Activated CD8-positive, alpha-beta memory T cell treated with anti-CD3 and anti-CD28 coated beads for 36 hours (primary cell): ENCODE measurements at regions not wholly inside any gene's neighbourhood (a gene's known extent, or its start where the extent isn't known, plus 50 kb on each side); places are given as distances from the start of the nearest gene placed in this dataset.
"Not testable (repeated sequence)": the region's sequence is repeated elsewhere in the genome, so short reads cannot be mapped to it uniquely, and the experiment has no call there.

Experiments used
- CTCF ChIA-PET: fragments of 350-600 bp; sonication (Branson Sonifier 250); formaldehyde crosslinking; loops from one replicate; lab custom pipeline; 2021; ENCODE audit warnings: antibody characterized with exemption; lab: Charles Lee
- POLR2A ChIA-PET: fragments of 350-600 bp; sonication (Branson Sonifier 250); formaldehyde crosslinking; loops from one replicate; lab custom pipeline; 2021; ENCODE audit warnings: antibody characterized with exemption; lab: Charles Lee

DNA sequence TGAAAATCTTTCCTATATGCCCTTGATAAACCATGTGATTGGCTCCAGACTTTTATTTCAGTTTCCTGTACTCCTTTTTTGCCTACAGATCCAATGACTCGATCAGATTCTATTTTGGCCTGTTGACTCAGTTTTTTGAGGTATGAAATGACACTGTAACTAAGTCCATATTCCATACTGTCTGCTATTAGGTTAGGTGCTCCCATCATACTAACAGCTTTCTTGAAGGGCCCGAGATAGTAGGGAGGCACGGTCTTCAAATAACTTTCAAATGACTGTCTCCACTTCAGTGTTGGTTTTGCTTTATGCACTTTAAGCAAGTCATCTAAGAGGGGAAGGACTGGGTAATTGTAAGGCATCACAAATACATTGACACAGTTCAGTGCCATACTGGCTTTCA, 295.4 kb upstream of the DAB2 start:
- POLR2A ChIA-PET: no interaction called here
- CTCF ChIA-PET: no interaction called here

DNA sequence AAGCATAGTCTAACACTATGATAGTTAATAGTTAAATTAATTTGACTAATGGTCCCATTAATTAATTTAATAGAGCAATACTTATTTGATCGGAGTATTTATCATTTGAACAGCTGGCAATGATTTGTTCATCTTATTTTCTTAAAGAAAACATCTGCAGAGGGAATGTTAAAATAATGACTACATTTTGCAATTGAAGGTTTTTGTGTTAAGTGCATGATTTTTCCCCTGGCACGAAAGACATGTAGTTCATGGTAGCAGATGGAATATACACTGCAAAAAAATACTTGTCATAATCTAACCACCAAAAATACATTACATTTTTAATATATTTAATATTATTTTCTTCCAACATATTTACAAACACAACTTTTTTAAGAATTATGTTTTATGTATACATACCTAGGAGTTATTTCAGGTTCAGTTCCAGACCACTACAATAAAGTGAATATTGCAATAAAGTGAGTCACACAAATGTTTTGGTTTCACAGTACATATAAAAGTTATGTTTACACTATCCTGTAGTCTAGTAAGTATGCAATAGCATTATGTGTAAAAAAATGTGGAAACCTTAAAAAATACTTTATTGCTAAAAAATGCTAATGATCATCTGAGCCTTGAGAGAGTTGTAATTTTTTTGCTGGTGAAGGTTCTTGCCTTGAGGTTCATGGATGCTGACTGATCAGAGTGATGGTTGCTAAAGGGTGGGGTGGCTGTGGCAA, 292.6 kb upstream of the DAB2 start:
- ChIA-PET POLR2A (no interaction called here), CTCF (no interaction called here)

DNA sequence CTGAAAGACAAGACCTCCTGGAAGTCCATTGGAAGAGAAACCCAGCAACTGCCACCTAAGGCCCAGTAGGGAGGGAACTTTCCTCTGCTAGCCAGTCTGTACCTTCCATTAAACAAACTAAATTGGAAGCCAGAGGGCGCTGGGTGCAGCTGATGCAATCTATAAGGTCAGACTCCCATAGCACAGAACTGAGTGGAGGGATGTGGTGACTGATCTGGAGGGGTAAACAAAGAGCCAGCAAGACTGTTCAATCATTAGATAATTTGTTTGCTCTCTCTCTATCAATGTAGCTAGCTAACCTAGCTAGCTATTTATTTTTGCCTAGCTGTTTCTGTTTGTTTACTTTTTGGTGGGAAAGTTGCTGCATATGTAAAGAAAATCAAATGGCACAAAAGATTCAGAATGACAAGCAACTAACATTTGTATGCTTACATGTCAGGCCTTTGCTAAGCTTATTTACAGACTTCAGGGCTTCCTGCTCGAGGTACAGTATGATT, 291.8 kb upstream of the DAB2 start:
- ChIA-PET CTCF (no interaction called here), POLR2A (no interaction called here)

DNA sequence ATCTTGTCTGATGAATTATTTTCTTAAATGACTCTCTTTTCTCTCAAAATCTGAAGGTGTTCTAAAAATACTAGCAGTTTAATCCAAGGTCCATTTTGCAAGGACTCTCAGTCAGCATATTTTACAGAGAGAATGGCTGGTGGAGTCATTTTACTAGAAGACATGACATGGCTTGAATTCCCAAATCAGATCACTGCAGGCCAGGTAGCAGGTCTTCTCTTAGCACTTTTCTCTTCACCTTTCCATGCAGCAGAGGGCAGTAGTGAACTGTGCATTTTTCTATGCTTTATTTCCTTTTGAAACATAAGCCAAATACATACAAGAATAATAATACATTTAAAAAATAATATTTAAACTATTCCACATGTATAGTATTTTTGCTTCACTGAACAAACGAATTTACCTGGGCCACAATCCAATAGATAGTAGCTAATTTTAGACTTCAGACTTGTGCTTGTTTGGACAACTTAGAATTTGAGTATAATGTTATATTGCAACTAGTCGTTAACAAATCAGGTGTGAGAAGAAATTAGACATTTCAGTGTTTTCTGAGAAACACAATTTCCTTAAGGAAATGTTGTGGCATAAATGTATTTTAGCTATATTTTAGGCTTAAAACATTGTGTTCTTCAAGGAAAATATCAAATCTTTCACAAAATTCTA, 289.4 kb upstream of the DAB2 start:
- CTCF ChIA-PET: interaction anchor here (0.6 to 1.4 kb wide), 3 partner anchors 12 to 1194 kb away, joined by 3 to 5 read pairs (median 3); no protein-coding TSS in a partner anchor
- POLR2A ChIA-PET: no interaction called here

DNA sequence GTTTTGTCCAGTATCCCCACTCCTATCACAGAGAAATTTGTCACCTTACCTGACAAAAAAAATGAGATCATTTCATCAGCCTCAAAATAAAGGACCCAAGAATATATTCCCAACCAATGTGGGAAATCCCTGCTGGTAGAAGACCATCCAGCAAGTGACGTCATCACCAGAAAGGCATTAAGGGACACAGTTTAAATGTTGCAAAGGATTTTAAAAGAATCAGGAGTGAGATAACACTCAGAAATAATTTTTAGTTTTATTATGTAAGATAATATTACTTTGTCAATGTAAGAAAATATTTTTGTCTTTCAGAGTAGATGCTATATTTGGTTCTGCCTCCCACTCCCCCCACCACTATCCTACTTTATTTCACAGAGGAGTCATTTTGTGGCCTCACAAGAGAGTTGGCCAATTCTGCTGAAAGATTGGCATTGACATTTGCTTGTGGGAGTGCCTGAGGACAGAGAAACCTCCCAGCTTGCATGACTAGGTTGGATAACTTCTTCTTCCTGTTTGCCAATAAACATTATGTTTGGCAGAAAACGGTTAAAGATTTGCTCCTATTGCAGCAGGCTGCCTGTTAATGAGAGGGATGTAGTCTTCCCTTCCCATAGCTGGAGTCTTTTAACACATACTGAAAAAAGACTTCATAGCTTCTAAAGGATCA, 288.6 kb upstream of the DAB2 start:
- ChIA-PET POLR2A (no interaction called here), CTCF (interaction anchor here (0.6 to 1.4 kb wide), 3 partner anchors 11 to 1195 kb away, joined by 3 to 5 read pairs (median 3); no protein-coding TSS in a partner anchor)

DNA sequence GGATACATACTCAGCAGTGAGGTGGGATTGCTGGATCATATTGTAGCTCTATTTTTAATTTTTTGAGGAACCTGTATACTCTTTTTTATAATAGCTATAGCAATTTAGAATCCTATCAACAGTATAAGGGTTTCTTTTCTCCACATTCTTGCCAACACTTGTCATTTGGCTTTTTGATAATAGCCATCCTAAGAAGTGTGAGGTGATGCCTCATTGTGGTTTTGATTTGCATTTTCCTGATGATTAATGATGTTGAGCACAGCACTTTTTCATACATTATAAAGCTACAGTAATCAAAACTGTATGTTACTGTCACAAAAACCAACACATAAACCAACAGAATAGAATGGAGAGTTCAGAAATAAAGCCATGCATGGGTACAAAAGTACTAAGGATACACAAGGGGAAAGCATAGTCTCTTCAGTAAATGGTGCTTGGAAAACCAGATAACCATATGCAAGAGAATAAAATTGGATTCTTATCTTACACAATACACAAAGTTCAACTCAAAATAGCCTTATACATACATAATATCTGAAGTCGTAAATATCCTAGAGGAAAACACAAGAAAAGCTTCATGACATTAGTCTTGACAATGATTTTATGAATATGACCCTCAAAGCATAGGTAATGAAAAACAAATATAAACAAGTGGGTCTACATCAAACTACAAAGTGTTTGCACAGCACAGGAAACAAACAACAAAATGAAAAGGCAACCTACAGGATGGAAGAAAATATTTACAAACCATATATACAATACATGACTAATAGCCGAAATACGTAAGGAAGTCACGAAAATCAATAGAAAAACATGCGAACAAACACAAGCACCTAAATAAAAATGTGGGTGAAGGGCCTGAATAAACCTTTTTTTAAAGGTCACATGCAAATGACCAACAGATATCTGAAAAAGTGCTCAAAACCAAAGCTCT, 287.8 kb upstream of the DAB2 start:
- CTCF ChIA-PET: interaction anchor here (1.0 kb wide), 1 partner anchor 1195 kb away, joined by 3 read pairs; no protein-coding TSS in a partner anchor
- POLR2A ChIA-PET: no interaction called here

DNA sequence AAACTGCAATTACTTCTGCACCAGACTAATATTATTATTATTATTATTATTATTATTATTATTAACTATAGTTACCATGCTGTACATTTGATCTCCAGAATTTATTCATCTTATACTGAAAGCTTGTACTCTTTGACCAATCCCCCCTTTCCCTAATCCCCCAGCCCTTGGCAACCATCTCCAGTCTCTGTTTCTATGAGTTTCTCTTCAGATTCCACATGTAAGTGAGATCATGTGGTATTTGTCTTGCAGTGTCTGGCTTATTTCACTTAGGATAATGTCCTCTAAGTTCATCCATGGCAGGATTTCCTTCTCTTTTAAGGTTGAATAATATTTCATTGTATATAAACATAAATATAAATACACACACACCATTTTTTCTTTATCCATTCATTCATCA, 287.0 kb upstream of the DAB2 start:
- POLR2A ChIA-PET: no interaction called here

DNA sequence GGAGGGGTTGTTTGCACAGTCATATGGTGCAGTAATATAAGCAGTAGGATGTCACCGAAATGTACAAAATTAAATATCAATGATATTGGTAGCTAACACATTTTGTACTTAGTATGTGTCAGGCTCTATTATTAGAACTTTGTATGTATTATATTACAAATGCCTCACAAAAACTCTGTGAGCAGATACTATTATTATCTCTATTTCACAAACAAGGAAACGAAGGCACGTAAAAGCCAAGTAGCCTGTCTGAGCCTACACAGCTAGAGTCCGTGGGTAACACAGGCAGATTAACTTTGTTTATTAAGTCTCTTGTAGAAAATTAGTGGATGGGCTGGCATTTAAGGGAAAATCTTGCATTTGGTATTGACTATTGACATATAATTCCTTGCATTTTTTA, 284.3 kb upstream of the DAB2 start:
- ChIA-PET POLR2A (no interaction called here), CTCF (no interaction called here)

More for the DNA sequence above, 287.0 kb upstream of the DAB2 start:
- CTCF ChIA-PET: no interaction called here

DNA sequence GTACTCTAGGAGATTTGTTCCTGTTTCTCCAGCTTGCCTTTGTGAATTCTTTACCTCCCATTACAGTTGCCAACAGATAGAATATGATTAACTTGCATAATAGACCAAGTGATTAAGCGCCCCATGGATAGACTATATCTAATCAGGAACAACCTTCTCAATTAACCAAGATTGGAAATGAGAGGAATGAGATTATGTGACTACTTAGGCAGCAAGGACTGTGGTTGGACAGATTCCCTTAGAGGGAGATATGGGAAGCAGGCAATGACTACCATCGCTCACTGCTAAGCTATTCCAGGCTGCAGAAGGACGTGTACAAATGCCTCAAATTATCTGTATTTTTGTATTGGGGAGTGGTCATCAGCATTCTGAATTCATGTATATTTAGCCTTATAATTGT, 278.1 kb upstream of the DAB2 start:
- ChIA-PET POLR2A (no interaction called here), CTCF (interaction anchor here (1.1 kb wide), 1 partner anchor 11 kb away, joined by 3 read pairs; no protein-coding TSS in a partner anchor)

DNA sequence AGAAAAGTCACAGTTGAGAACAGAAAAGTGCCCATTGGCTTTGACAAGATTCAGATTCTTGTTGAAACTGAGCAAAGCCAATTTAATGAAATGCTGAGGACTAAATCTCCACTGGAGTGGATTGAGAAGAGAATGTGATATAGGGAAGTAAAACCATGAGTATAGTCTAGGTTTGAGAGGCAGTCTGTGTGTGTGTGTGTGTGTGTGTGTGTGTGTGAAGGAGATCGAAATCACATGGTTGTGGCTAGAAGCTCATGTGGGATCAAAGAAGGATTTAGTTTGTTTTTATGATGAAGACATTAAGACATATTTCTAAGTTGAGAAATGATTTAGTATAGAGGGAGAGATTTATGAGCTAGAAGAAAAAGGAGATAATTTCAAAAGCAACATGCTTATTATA, 275.7 kb upstream of the DAB2 start:
- CTCF ChIA-PET: no interaction called here
- POLR2A ChIA-PET: no interaction called here

DNA sequence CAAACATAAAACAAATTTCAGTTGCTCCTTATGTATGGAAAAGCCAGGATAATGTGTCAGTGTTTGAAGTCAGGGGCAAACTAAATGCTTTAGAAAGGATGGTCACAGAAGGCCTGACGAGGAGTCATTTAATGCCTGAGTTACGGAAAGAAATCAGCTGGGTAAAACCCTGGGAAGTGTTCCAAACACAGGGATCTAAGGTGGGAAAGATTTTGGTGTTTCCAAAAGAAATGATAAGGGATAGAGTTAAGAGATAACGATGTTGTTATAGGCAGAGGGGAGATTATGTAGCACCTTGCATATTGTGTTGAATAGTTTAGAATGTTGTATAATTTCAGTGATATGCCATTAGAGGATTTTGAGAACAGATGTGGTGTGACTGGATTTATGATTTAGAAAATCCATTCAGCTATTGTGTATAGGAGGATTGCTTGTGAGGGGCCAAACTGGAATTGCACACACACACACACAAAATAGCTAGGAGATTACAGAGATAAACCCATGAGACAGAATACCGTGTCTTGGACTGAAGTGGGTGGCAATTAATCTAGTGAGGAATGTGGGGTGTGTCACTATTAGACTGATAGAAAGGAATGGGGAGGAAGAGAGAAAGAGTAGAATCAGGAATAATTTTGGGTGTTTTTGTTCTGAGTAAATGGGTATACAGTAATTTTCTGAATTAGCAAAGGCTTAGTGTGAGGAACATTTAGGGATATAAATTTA, 274.2 kb upstream of the DAB2 start:
- ChIA-PET POLR2A (no interaction called here), CTCF (no interaction called here)

DNA sequence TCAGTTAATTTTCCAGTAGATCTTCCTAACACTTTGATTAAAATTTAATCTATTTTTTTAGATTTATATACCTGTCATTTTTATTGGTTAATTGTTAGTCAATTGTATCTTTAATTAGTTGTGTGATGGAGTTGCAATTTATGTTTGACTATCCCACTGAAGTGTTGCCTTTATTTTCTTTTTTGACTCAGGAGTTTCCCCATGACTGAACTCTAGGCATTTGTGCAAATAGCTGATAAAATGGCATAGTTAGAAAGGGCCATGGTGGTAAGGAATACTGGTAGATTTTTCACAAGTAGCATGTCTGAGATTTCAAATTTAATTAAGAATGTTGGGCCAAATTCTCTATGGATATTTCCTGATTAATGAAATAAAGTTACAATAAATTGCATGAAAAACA, 273.1 kb upstream of the DAB2 start:
- POLR2A ChIA-PET: no interaction called here
- CTCF ChIA-PET: no interaction called here

DNA sequence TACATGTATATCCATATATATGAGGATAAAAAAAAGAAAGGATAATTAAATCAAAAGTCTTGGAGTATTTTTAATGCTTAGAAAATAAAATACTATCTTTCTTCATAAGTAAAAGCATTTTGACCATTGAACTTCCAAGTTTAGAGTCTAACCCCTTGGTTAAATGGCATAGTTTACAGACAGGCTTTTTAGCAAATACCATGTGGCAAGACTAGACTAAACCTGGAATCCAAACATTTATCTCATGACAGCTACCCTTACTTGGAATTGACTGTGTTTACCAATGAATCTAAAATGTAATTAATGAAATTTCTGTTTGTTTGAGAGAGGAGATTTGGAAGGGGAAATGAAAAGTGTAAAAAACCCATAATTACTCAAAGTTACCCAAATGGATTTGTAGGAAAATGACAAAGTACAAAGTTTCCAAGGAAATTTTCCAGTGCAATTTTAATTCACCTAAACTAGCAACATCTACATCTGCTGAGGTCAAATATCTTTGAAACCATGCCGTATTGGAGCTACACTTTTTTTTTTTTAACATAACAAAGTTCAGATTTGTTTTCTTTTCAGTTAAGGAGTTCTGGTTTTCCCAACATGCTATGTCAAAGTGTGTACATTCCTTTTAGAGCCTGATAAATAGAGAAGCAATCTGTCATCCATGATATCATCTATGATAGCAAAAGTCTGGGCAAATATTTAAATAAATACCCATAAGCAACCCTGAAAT, 272.1 kb upstream of the DAB2 start:
- ChIA-PET POLR2A (no interaction called here), CTCF (no interaction called here)

DNA sequence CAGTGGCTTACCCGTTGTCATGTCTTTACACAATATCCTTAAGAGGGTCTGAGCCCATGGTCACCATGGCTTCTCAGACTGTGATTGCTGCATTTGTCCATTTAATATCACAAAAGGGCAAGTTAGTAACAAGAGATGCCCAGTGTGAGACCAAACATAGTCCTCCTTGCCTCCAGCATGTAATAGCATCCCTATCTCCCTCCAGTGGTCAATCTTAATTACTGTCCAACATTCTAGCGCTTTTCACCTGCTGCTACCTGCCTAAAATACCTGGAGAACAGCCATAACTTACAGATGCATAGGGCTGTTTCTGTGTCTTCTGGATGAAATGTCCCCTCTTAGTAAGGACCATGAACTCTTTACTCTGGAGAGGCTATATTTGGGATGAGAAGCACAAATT, 267.2 kb upstream of the DAB2 start:
- ChIA-PET POLR2A (no interaction called here), CTCF (no interaction called here)

DNA sequence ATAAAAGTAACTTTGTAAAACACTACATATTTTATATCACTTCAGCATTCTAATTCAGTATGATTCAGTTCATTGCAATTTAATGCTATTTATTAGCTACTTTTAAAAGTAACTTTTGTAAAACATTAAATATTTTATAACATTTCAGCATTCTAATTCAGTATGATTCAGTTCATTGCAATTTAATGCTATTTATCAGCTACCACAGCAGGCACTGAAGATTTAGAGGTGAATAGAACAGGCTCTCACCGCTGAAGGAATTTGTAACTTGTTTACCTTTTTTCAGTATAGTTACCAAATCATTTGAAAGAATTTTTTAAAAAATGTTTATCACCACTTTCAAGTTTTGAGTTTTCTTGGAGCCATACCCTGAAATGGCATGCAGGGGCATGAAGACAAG, 266.4 kb upstream of the DAB2 start:
- POLR2A ChIA-PET: no interaction called here
- CTCF ChIA-PET: no interaction called here

DNA sequence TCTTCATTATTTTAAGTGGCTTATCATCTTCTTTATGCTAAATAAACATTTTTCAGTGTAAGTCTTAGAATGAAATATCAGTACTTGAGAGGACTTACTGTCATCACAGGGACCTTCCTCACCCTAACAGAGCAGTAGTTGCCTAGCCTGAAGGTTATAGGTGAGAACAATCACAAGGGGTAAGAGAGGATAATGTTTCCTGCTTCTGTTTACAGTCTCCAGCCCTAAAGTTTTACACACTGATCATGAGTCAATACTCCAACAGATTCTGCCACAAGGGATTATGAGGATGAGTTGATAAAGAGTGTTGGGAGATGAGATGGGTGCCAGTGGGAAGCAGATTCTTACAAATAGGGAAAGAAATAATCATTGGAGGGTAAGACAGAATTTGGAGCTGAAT, 265.1 kb upstream of the DAB2 start:
- POLR2A ChIA-PET: no interaction called here
- CTCF ChIA-PET: no interaction called here

DNA sequence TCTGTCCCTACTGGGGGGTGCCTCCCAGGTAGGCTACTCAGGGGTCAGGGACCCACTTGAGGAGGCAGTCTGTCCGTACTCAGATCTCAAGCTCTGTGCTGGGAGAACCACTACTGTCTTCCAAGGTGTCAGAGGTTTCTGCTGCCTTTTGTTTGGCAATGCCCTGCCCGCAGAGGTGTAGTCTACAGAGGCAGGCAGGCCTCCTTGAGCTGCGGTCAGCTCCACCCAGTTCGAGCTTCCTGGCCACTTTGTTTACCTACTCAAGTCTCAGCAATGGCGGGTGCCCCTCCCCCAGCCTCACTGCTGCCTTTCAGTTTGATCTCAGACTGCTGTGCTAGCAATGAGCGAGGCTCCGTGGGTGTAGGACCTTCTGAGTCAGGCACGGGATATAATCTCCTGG, 263.1 kb upstream of the DAB2 start:
- CTCF ChIA-PET, POLR2A ChIA-PET: not testable (repeated sequence)

DNA sequence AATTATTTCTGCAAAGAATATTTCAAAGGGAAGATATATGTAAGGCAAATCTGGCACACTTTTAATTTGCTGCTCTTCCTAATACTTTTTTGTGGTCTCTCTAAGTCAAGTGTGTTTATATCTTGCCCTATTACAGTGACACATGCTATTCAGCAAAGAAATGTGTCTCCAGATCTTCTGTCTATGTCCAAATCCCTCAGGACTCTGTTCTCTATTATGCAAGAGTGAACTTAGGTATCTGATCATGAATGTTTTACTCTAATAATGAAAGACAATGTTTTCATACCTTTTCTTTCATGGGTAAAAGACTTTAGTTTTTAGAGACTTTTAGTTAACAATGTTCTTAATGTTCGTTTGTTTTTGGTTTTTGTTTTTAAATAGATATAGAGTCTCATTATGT, 255.4 kb upstream of the DAB2 start:
- ChIA-PET CTCF (no interaction called here), POLR2A (no interaction called here)
